ENCODE measurements at regions not wholly inside any gene's neighbourhood (a gene's known extent, or its start where the extent isn't known, plus 50 kb on each side); places are given as distances from the start of the nearest gene placed in this dataset.

- no peaks in the 10 kb centered on the region for H3K9me3 ChIP-seq (replicated peaks; ENCODE audit: control insufficient read depth, low read depth, low read length)
- DNase-seq, result no peak
- no peak overlapping the region for H3K27ac ChIP-seq (ENCODE audit: low read length)
- WGBS (ENCODE audit: insufficient coverage), result 89% methylated on average over 2 of the region's 4 CpGs
- H3K27me3 ChIP-seq (ENCODE audit: control insufficient read depth, insufficient read depth, low read length), result no peaks in the 10 kb centered on the region
- H3K36me3 ChIP-seq (ENCODE audit: control insufficient read depth, insufficient read depth, low read length), result no peaks in the 10 kb centered on the region
- no peak overlapping the region for H3K4me3 ChIP-seq (ENCODE audit: low read length)
- H3K4me1 ChIP-seq (ENCODE audit: control insufficient read depth, insufficient read depth, low read length), result no peaks in the 10 kb centered on the region
These were observed 56.6 kb upstream of the C4orf54 start for GRCh38 chr4:99714179-99714578.

GRCh38 chr4:99712530-99712929 lies 54.9 kb upstream of the C4orf54 start:
- Histone ChIP-seq H3K4me3 (ENCODE audit: low read length) (no peak overlapping the region), H3K27me3 (ENCODE audit: control insufficient read depth, insufficient read depth, low read length) (no peaks in the 10 kb centered on the region), H3K4me1 (ENCODE audit: control insufficient read depth, insufficient read depth, low read length) (no peaks in the 10 kb centered on the region), H3K27ac (ENCODE audit: low read length) (no peak overlapping the region), H3K9me3 (replicated peaks; ENCODE audit: control insufficient read depth, low read depth, low read length) (no peaks in the 10 kb centered on the region), H3K36me3 (ENCODE audit: control insufficient read depth, insufficient read depth, low read length) (no peaks in the 10 kb centered on the region)
- DNase-seq, result no peak
- 100% methylated on average over 2 of the region's 3 CpGs for WGBS (ENCODE audit: insufficient coverage)

DNA sequence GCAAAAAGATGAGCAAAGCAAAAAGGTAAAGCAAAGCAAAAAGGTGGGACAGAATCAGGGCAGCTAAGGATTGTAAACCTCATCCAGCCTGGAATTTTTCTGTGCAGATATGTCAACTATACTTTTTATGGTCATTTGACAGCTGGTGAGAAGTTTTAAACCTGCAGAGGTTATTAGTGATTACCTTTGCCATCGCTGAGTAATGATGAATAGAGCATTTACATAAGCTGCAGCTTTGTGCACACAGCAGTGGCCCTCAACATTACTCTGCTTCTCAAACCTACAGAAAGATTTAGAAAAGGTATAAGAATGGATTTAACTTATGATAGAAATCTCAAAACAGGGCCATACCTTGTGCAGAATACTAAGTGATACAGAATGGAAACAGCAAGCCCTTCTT lies 54.5 kb upstream of the C4orf54 start:
- no peak overlapping the region for H3K27ac ChIP-seq (ENCODE audit: low read length)
- no peak overlapping the region for H3K4me3 ChIP-seq (ENCODE audit: low read length)
- no peaks in the 10 kb centered on the region for H3K36me3 ChIP-seq (ENCODE audit: control insufficient read depth, insufficient read depth, low read length)
- H3K4me1 ChIP-seq (ENCODE audit: control insufficient read depth, insufficient read depth, low read length), result no peaks in the 10 kb centered on the region
- WGBS (ENCODE audit: insufficient coverage), result no CpG with 5 or more reads among the region's 1 CpG
- no peak for DNase-seq
- no peaks in the 10 kb centered on the region for H3K27me3 ChIP-seq (ENCODE audit: control insufficient read depth, insufficient read depth, low read length)
- no peaks in the 10 kb centered on the region for H3K9me3 ChIP-seq (replicated peaks; ENCODE audit: control insufficient read depth, low read depth, low read length)

GRCh38 chr4:99711657-99712056 lies 54.0 kb upstream of the C4orf54 start:
- Histone ChIP-seq H3K9me3 (replicated peaks; ENCODE audit: control insufficient read depth, low read depth, low read length) (no peaks in the 10 kb centered on the region), H3K4me1 (ENCODE audit: control insufficient read depth, insufficient read depth, low read length) (no peaks in the 10 kb centered on the region), H3K27ac (ENCODE audit: low read length) (no peak overlapping the region), H3K27me3 (ENCODE audit: control insufficient read depth, insufficient read depth, low read length) (no peaks in the 10 kb centered on the region), H3K36me3 (ENCODE audit: control insufficient read depth, insufficient read depth, low read length) (no peaks in the 10 kb centered on the region), H3K4me3 (ENCODE audit: low read length) (no peak overlapping the region)
- DNase-seq, result no peak
- WGBS (ENCODE audit: insufficient coverage), result 86% methylated on average over 1 of the region's 2 CpGs

DNA sequence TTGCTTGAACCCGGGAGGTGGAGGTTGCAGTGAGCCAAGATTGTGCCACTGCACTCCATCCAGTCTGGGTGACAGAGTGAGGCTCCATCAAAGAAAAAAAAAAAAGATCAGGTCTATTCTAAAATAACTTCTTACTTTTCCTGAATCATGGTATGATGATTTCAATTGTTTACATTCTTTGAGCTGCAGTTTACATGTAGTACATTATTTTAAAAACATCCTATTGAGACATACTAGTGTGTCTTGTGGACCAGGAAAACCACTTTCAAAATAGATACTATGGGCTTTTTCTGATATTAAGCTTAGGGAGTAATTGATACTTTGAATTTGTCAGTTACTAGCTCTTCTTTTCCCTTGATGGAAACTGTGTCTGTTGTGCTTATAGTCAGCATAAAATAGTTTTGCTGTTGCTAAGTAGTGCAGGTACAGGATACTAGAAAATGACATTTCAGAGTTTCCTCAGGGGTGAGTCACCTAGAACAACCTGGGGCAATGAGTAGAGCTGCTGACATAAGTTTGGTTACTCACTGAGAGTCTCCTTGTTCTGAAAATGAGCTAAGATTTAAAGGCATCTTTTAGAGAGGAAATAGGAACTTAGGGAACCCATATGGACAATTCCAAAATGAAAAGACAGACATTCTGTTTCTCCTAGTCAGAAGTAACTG lies 53.2 kb upstream of the C4orf54 start:
- H3K36me3 ChIP-seq (ENCODE audit: control insufficient read depth, insufficient read depth, low read length), result no peaks in the 10 kb centered on the region
- H3K4me1 ChIP-seq (ENCODE audit: control insufficient read depth, insufficient read depth, low read length), result no peaks in the 10 kb centered on the region
- no peaks in the 10 kb centered on the region for H3K27me3 ChIP-seq (ENCODE audit: control insufficient read depth, insufficient read depth, low read length)
- no peak overlapping the region for H3K27ac ChIP-seq (ENCODE audit: low read length)
- WGBS (ENCODE audit: insufficient coverage), result no CpG with 5 or more reads among the region's 1 CpG
- DNase-seq, result no peak
- H3K9me3 ChIP-seq (replicated peaks; ENCODE audit: control insufficient read depth, low read depth, low read length), result no peaks in the 10 kb centered on the region
- H3K4me3 ChIP-seq (ENCODE audit: low read length), result no peak overlapping the region

- Histone ChIP-seq H3K9me3 (replicated peaks; ENCODE audit: control insufficient read depth, low read depth, low read length) (no peaks in the 10 kb centered on the region), H3K27ac (ENCODE audit: low read length) (no peak overlapping the region), H3K27me3 (ENCODE audit: control insufficient read depth, insufficient read depth, low read length) (no peaks in the 10 kb centered on the region), H3K4me3 (ENCODE audit: low read length) (no peak overlapping the region), H3K4me1 (ENCODE audit: control insufficient read depth, insufficient read depth, low read length) (no peaks in the 10 kb centered on the region), H3K36me3 (ENCODE audit: control insufficient read depth, insufficient read depth, low read length) (no peaks in the 10 kb centered on the region)
- DNase-seq, result no peak
These were observed 52.4 kb upstream of the C4orf54 start for GRCh38 chr4:99710020-99710419.

- H3K4me1 ChIP-seq (ENCODE audit: control insufficient read depth, insufficient read depth, low read length), result no peaks in the 10 kb centered on the region
- H3K27ac ChIP-seq (ENCODE audit: low read length), result no peak overlapping the region
- no peaks in the 10 kb centered on the region for H3K9me3 ChIP-seq (replicated peaks; ENCODE audit: control insufficient read depth, low read depth, low read length)
- H3K27me3 ChIP-seq (ENCODE audit: control insufficient read depth, insufficient read depth, low read length), result no peaks in the 10 kb centered on the region
- DNase-seq, result no peak
- H3K36me3 ChIP-seq (ENCODE audit: control insufficient read depth, insufficient read depth, low read length), result no peaks in the 10 kb centered on the region
- no peak overlapping the region for H3K4me3 ChIP-seq (ENCODE audit: low read length)
These were observed 50.9 kb upstream of the C4orf54 start for GRCh38 chr4:99708551-99708950.
